Loucy (cell line): ENCODE measurements at regions not wholly inside any gene's neighbourhood (a gene's known extent, or its start where the extent isn't known, plus 50 kb on each side); places are given as distances from the start of the nearest gene placed in this dataset.

Experiments
- CTCF ChIP-seq: fragments of 200-600 bp; sonication (generic); conservative IDR thresholded peaks from 2 replicates; pipeline ENCODE4 v1.5.1; 2014; ENCODE audit warnings: mild to moderate bottlenecking, antibody characterized with exemption, low read length
- EZH2phosphoT487 ChIP-seq: fragments of 200-600 bp; IDR thresholded peaks from 2 replicates; pipeline ENCODE4 v1.6.1; 2018; ENCODE audit warnings: antibody characterized with exemption, mild to moderate bottlenecking, moderate library complexity, borderline replicate concordance

GRCh38 chr6:18049646-18050045 is 62.2 kb upstream of the KIF13A start:
- TF ChIP-seq CTCF: no peak
- TF ChIP-seq EZH2phosphoT487: no peak
